Fibroblast of lung (primary cell): ENCODE measurements at regions not wholly inside any gene's neighbourhood (a gene's known extent, or its start where the extent isn't known, plus 50 kb on each side); places are given as distances from the start of the nearest gene placed in this dataset.

Source experiments
- CTCF ChIP-seq, 2 donors: IDR thresholded peaks in 1 of 2; conservative IDR thresholded peaks in 1 of 2; 1 replicate in 1 of 2; 2 replicates in 1 of 2; pipeline ENCODE4 v1.5.1; 2011 to 2012; ENCODE audit warnings: low read length in 2 of 2, control low read depth in 1 of 2, inconsistent platforms in 1 of 2, low read depth in 1 of 2, mild to moderate bottlenecking in 1 of 2
- EZH2 ChIP-seq: IDR thresholded peaks from 2 replicates; pipeline ENCODE4 v1.5.1; 2012; ENCODE audit warnings: low read length, control low read depth, mild to moderate bottlenecking; ENCODE audit errors: missing control alignments

DNA sequence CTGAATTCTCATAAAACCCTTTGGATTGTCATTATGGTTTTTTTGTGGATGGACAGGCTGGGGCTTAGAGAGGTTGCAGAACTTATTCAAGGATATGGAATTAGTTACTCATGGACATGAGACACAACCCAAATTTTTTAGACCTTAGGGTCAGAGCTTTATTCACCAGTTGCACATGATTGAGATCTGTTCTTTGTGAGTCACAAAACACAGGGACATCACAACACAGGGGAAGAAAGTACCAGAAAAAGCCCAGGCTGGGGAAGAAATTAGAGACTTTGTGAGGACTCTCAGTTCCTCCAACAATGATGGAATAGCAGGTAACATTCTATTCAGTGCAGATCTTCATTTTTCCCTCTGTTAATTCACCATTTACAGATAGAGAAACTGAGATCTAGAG, 602.4 kb upstream of the CPEB2 start:
- TF ChIP-seq CTCF (conservative IDR thresholded peaks at IDR 0.05 in 1 of 2, IDR thresholded peaks at IDR 0.05 in 1 of 2; ENCODE audit: low read depth in 1 of 2, low read length in 2 of 2) (no peak), EZH2 (no peak)
